Cardiac muscle cell (in vitro differentiated cells and primary cell): ENCODE measurements at regions not wholly inside any gene's neighbourhood (a gene's known extent, or its start where the extent isn't known, plus 50 kb on each side); places are given as distances from the start of the nearest gene placed in this dataset.
"Not testable (repeated sequence)": the region's sequence is repeated elsewhere in the genome, so short reads cannot be mapped to it uniquely, and the experiment has no call there.

ENCODE experiments used
- DNase-seq, 2 donors: peaks; one replicate each; pipeline versions ENCODE4 v3.0.0 to v3.0.0-alpha.2; 2010 to 2017; ENCODE audit warnings: low read depth in 1 of 2, low spot score in 1 of 2
- H3K27ac ChIP-seq: fragments of 200-600 bp; sonication (generic); 2 replicates; pipeline ENCODE4 v1.5.1; 2016
- H3K27me3 ChIP-seq: fragments of 200-600 bp; sonication (generic); 2 replicates; pipeline ENCODE4 v1.6.0; 2016; ENCODE audit warnings: control low read depth
- H3K36me3 ChIP-seq: fragments of 200-600 bp; sonication (generic); 2 replicates; pipeline ENCODE4 v1.5.1; 2016; ENCODE audit warnings: control low read depth
- H3K4me1 ChIP-seq: fragments of 200-600 bp; sonication (generic); 2 replicates; pipeline ENCODE4 v1.8.1; 2017; ENCODE audit warnings: low read depth, mild to moderate bottlenecking, mixed run types
- H3K4me3 ChIP-seq: fragments of 200-600 bp; sonication (generic); 2 replicates; pipeline ENCODE4 v1.5.1; 2016; ENCODE audit warnings: mild to moderate bottlenecking
- H3K9me3 ChIP-seq: fragments of 200-600 bp; sonication (generic); 2 replicates; pipeline ENCODE4 v1.5.1; 2017; ENCODE audit warnings: low read depth, mild to moderate bottlenecking, control low read depth
- TF ChIP-seq, protein P1 (sequence below): IDR thresholded peaks from 2 replicates; pipeline ENCODE4 v1.5.1; 2012; ENCODE audit warnings: low read depth, mild to moderate bottlenecking, low read length

DNA sequence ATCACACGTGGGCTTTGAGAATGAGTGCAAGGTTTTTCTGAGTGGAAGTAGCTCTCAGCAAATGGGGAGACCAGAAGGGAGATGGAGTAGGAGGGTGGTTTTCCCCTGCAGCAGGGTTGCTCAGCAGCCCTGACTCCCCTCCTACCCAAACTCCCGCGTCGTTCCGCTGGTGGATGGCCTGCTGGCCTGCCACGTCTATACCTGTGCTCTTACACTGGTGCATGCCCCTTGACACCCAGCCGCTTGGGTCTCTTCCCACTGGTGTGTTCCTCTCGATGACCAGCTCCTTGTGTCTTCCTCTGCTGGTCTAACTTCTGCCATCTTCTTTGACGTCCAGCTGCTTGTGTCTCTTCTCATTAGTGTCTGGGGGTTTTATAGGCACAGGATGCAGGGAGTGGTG lies 1797.9 kb downstream of the NCAM2 start:
- Histone ChIP-seq H3K9me3 (no peaks in the 10 kb centered on the region), H3K36me3 (no peaks in the 10 kb centered on the region), H3K4me3 (no peak overlapping the region), H3K27me3 (no peaks in the 10 kb centered on the region), H3K27ac (no peak overlapping the region), H3K4me1 (no peaks in the 10 kb centered on the region)
- TF ChIP-seq, protein P1, sequence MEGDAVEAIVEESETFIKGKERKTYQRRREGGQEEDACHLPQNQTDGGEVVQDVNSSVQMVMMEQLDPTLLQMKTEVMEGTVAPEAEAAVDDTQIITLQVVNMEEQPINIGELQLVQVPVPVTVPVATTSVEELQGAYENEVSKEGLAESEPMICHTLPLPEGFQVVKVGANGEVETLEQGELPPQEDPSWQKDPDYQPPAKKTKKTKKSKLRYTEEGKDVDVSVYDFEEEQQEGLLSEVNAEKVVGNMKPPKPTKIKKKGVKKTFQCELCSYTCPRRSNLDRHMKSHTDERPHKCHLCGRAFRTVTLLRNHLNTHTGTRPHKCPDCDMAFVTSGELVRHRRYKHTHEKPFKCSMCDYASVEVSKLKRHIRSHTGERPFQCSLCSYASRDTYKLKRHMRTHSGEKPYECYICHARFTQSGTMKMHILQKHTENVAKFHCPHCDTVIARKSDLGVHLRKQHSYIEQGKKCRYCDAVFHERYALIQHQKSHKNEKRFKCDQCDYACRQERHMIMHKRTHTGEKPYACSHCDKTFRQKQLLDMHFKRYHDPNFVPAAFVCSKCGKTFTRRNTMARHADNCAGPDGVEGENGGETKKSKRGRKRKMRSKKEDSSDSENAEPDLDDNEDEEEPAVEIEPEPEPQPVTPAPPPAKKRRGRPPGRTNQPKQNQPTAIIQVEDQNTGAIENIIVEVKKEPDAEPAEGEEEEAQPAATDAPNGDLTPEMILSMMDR, result no peak
- DNase-seq, result no peak

DNA sequence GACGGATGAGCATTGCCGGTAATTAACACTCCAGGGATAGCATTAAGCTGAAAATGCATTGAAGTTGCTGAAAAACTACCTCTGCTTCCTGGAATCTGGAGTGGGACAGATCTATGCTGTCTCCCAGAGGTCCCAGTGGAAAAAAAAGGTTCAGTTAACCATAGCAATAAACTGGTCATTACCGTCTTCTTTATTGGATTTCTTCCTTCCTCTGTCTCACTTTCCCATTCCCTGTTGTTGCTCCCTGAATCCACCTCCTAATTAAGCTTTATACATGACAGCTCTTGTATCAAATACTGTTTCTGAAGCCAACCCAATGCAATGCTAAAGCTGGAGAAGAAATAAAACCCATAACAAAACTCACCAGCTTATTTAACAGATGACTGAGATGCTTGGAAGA lies 1805.9 kb downstream of the NCAM2 start:
- TF ChIP-seq, protein P1, result no peak
- DNase-seq, result no peak
- no peaks in the 10 kb centered on the region for H3K36me3 ChIP-seq
- H3K27me3 ChIP-seq, result no peaks in the 10 kb centered on the region
- H3K9me3 ChIP-seq, result no peaks in the 10 kb centered on the region
- H3K4me3 ChIP-seq, result no peak overlapping the region
- no peaks in the 10 kb centered on the region for H3K4me1 ChIP-seq
- no peak overlapping the region for H3K27ac ChIP-seq

DNA sequence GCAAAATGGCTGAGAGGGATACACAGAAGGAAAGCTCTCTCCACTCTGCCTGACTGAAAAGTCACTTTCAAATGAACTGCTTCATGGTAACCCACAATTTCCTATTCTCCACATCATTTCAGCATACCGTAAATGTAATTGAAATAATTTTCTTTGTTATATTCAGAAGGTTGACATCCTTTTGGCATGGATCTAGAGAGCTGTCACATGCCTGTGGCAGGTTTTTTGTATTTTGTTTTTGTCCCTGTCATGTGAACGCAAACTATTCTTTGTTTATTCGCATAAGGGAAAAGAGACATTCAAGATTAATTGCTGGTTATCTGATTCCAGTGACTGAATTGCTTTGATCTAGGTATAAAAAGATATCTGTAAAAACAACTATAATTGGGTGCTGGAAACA lies 1808.1 kb downstream of the NCAM2 start:
- TF ChIP-seq, protein P1, result no peak

DNA sequence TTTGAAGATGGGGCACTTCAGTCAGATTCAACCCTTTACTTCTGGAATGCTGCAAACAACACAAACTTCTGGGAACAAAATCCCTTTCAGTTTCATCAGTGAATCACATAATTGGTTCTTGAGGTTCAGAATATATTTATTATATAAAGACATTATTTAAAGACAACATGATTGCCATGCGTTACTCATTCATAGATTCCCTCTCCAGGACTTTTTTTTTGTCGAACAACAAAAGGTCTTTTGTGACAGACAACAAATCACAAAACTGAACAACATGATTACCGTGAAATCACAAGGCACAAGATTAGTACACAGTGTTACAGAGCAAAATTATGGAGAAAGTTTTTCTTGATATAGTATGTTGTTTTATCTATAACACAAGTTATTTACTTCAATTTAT lies 1815.0 kb downstream of the NCAM2 start:
- H3K36me3 ChIP-seq, result no peaks in the 10 kb centered on the region
- H3K4me3 ChIP-seq, result no peak overlapping the region
- no peaks in the 10 kb centered on the region for H3K9me3 ChIP-seq
- TF ChIP-seq, protein P1, result no peak
- no peak overlapping the region for H3K27ac ChIP-seq
- H3K27me3 ChIP-seq, result no peaks in the 10 kb centered on the region
- DNase-seq, result no peak
- no peaks in the 10 kb centered on the region for H3K4me1 ChIP-seq

More for the DNA sequence above, 1808.1 kb downstream of the NCAM2 start:
- DNase-seq, result no peak
- Histone ChIP-seq H3K9me3 (no peaks in the 10 kb centered on the region), H3K4me1 (no peaks in the 10 kb centered on the region), H3K4me3 (no peak overlapping the region), H3K36me3 (no peaks in the 10 kb centered on the region), H3K27me3 (no peaks in the 10 kb centered on the region), H3K27ac (no peak overlapping the region)

DNA sequence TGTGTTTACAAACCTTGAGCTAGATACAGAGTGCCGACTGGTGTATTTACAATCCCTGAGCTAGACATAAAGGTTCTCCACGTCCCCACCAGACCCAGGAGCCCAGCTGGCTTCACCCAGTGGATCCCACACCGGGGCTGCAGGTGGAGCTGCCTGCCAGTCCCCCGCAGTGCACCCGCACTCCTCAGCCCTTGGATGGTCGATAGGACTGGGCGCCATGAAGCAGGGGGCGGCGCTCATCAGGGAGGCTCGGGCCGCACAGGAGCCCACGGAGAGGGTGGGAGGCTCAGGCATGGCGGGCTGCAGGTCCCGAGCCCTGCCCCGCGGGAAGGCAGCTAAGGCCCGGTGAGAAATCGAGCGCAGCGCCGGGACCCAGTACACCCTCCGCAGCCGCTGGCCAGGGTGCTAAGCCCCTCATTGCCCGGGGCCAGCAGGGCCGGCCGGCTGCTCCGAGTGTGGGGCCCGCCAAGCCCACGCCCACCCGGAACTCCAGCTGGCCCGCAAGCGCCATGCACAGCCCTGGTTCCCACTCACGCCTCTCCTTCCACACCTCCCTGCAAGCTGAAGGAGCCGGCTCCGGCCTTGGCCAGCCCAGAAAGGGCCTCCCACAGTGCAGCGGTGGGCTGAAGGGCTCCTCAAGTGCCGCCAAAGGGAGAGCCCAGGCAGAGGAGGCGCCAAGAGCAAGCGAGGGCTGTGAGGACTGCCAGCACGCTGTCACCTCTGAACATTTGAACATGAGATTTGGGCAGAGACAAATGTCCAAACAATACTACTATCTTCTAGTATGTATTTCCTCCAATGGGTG lies 1820.7 kb downstream of the NCAM2 start:
- DNase-seq, H3K4me1 ChIP-seq, H3K36me3 ChIP-seq, H3K9me3 ChIP-seq, H3K27me3 ChIP-seq, H3K4me3 ChIP-seq, H3K27ac ChIP-seq: not testable (repeated sequence)

DNA sequence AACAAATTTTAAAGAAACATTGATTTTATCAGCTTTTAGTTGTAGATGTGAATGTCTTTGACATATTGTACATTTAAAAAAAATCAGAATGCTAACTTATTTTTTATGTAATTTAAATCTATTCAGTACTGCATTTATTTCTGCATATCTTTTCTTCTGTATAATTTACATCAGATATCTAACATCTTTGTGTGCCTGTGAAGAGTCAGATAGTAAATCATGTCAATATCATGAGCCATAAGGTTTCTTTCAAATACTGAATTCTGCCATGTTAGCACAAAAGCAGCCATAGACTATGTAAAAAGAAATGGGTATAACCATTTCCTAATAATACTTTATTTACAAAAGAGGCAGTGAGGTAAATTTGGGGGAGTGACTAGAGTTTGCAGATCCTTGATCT lies 1829.2 kb downstream of the NCAM2 start:
- H3K27ac ChIP-seq, result no peak overlapping the region
- no peaks in the 10 kb centered on the region for H3K4me1 ChIP-seq
- H3K9me3 ChIP-seq, result peaks cover 3% of the 10 kb centered on the region
- no peaks in the 10 kb centered on the region for H3K36me3 ChIP-seq
- DNase-seq, result no peak
- no peaks in the 10 kb centered on the region for H3K27me3 ChIP-seq
- TF ChIP-seq, protein P1, result no peak
- H3K4me3 ChIP-seq, result no peak overlapping the region
